AG09309 (cell line): ENCODE measurements at regions not wholly inside any gene's neighbourhood (a gene's known extent, or its start where the extent isn't known, plus 50 kb on each side); places are given as distances from the start of the nearest gene placed in this dataset.

ENCODE experiments used
- DNase-seq: peaks from one replicate; pipeline ENCODE4 v3.0.0-alpha.2; 2010; ENCODE audit warnings: low read depth
- H3K4me3 ChIP-seq: 2 replicates; pipeline ENCODE4 v1.5.1; 2011; ENCODE audit warnings: mild to moderate bottlenecking, low read depth, low read length, moderate library complexity; ENCODE audit not compliant: control insufficient read depth
- CTCF ChIP-seq: IDR thresholded peaks from 2 replicates; pipeline ENCODE4 v1.5.1; 2011; ENCODE audit warnings: mild to moderate bottlenecking, low read depth, low read length, inconsistent platforms; ENCODE audit not compliant: insufficient read depth, control insufficient read depth; ENCODE audit errors: missing control alignments

GRCh38 chr2:12616456-12617156 lies 100.1 kb upstream of the TRIB2 start:
- no peak for DNase-seq
- no peak for TF ChIP-seq CTCF
- no peak overlapping the region for H3K4me3 ChIP-seq

- TF ChIP-seq CTCF = no peak
- no peak overlapping the region for H3K4me3 ChIP-seq
- DNase-seq = no peak
Observed at GRCh38 chr2:12617366-12617765, 99.4 kb upstream of the TRIB2 start.

DNA sequence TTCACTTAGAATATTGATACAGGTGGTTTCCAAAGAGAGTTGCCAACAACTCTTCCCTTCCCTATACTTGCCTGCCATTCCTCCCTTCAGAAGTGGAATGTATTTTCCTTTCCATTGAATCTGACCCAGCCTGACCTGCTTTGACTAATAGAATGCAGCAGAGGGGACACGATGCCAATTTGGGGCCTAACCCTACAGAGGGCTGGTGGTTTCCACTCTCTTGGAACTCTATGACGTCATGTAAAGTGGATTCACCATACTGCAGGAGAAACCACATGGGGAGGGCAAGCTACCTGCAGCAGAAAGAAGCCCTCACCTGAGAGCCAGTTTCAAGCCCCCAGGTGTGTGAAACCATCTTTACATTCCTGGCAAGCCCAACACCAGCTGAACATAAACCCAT lies 98.9 kb upstream of the TRIB2 start:
- H3K4me3 ChIP-seq = no peak overlapping the region
- no peak for TF ChIP-seq CTCF
- DNase-seq = no peak

DNA sequence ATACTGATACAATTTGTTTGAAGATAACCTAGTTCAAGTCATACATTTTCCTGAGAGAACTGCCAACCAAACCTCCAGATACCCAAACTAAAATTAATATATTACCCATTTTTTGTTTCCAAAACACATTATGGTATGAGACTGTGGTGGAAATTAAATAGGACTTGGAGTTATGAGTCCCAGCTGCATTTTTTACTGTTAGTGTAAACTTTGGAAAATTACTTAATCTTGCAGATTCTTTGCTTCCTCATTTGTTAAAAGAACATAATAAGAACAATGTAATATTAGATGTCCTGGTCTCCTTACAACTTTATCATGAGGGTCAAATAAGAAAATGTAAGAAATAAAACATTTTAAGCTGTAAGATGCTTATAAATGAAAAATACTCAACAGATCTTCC lies 98.2 kb upstream of the TRIB2 start:
- TF ChIP-seq CTCF = no peak
- no peak for DNase-seq
- H3K4me3 ChIP-seq = no peak overlapping the region

- TF ChIP-seq CTCF = no peak
- DNase-seq = peak; percentile 80
- no peak overlapping the region for H3K4me3 ChIP-seq
Observed at GRCh38 chr2:12619975-12620374, 96.8 kb upstream of the TRIB2 start.

GRCh38 chr2:12620759-12621158 lies 96.0 kb upstream of the TRIB2 start:
- DNase-seq = no peak

More at GRCh38 chr2:12620759-12621158, 96.0 kb upstream of the TRIB2 start:
- TF ChIP-seq CTCF = no peak
- no peak overlapping the region for H3K4me3 ChIP-seq
